ENCODE measurements at regions not wholly inside any gene's neighbourhood (a gene's known extent, or its start where the extent isn't known, plus 50 kb on each side); places are given as distances from the start of the nearest gene placed in this dataset.

GRCh38 chr7:19920705-19921104 is 147.3 kb upstream of the TMEM196 start:
- DNase-seq (ENCODE audit: low read depth) (no peak), FAIRE-seq (no peak)
- TF ChIP-seq CTCF (IDR thresholded peaks at IDR 0.05; ENCODE audit: insufficient read depth, low read depth, low read length), result no peak
- no peak for TF ChIP-seq EZH2 (IDR thresholded peaks at IDR 0.05; ENCODE audit: insufficient read depth, low read length)
- no peaks in the 10 kb centered on the region for H3K36me3 ChIP-seq (ENCODE audit: insufficient read depth, low read length)
- H3K27ac ChIP-seq (ENCODE audit: low read depth, low read length), result no peak overlapping the region
- Mint-ChIP-seq H3K36me3 (ENCODE audit: low read depth, unreplicated experiment) (no peaks in the 10 kb centered on the region), H3K4me3 (ENCODE audit: unreplicated experiment) (no peak overlapping the region), H3K9me3 (ENCODE audit: unreplicated experiment) (no peaks in the 10 kb centered on the region), H3K27ac (ENCODE audit: unreplicated experiment) (no peak overlapping the region), H3K4me1 (ENCODE audit: low read depth, unreplicated experiment) (peaks cover 7% of the 10 kb centered on the region), H3K27me3 (ENCODE audit: low read depth, unreplicated experiment) (no peaks in the 10 kb centered on the region)
- no peaks in the 10 kb centered on the region for H4K20me1 ChIP-seq (ENCODE audit: insufficient read depth, low read length)
- no peaks in the 10 kb centered on the region for H3K4me1 ChIP-seq (ENCODE audit: insufficient read depth, low read length)
- no peak overlapping the region for H3K4me3 ChIP-seq (ENCODE audit: insufficient read depth, low read depth, low read length)
- H3K4me2 ChIP-seq (ENCODE audit: low read length), result no peak overlapping the region
- no peaks in the 10 kb centered on the region for H3K79me2 ChIP-seq (ENCODE audit: insufficient read depth, low read length)
- H2AFZ ChIP-seq (ENCODE audit: low read depth, low read length), result no peak overlapping the region
- no peak overlapping the region for H3K9ac ChIP-seq (ENCODE audit: low read length)
- no peaks in the 10 kb centered on the region for H3K27me3 ChIP-seq (ENCODE audit: insufficient read depth, low read length)
- no peaks in the 10 kb centered on the region for H3K9me3 ChIP-seq (ENCODE audit: insufficient read depth, low read depth, low read length)

- H2AFZ ChIP-seq (ENCODE audit: low read depth, low read length), result no peak overlapping the region
Measured at GRCh38 chr7:19920166-19920565, 146.7 kb upstream of the TMEM196 start.

More at GRCh38 chr7:19920166-19920565, 146.7 kb upstream of the TMEM196 start:
- H3K27me3 ChIP-seq (ENCODE audit: insufficient read depth, low read length), result no peaks in the 10 kb centered on the region
- H3K9ac ChIP-seq (ENCODE audit: low read length), result no peak overlapping the region
- no peak overlapping the region for H3K27ac ChIP-seq (ENCODE audit: low read depth, low read length)
- H3K9me3 ChIP-seq (ENCODE audit: insufficient read depth, low read depth, low read length), result no peaks in the 10 kb centered on the region
- no peaks in the 10 kb centered on the region for H3K79me2 ChIP-seq (ENCODE audit: insufficient read depth, low read length)
- peaks cover 12% of the 10 kb centered on the region for H3K4me1 Mint-ChIP-seq (ENCODE audit: low read depth, unreplicated experiment)
- H3K4me3 Mint-ChIP-seq (ENCODE audit: unreplicated experiment), result no peak overlapping the region
- no peak overlapping the region for H3K27ac Mint-ChIP-seq (ENCODE audit: unreplicated experiment)
- no peak overlapping the region for H3K4me3 ChIP-seq (ENCODE audit: insufficient read depth, low read depth, low read length)
- no peaks in the 10 kb centered on the region for H3K36me3 ChIP-seq (ENCODE audit: insufficient read depth, low read length)
- H4K20me1 ChIP-seq (ENCODE audit: insufficient read depth, low read length), result no peaks in the 10 kb centered on the region
- peak overlapping the region; percentile 1 for H3K4me2 ChIP-seq (ENCODE audit: low read length)
- peak; percentile 88 for DNase-seq (ENCODE audit: low read depth)
- FAIRE-seq, result no peak
- H3K27me3 Mint-ChIP-seq (ENCODE audit: low read depth, unreplicated experiment), result no peaks in the 10 kb centered on the region
- H3K9me3 Mint-ChIP-seq (ENCODE audit: unreplicated experiment), result no peaks in the 10 kb centered on the region
- no peaks in the 10 kb centered on the region for H3K36me3 Mint-ChIP-seq (ENCODE audit: low read depth, unreplicated experiment)
- TF ChIP-seq CTCF (IDR thresholded peaks at IDR 0.05; ENCODE audit: insufficient read depth, low read depth, low read length) (no peak), EZH2 (IDR thresholded peaks at IDR 0.05; ENCODE audit: insufficient read depth, low read length) (no peak)
- H3K4me1 ChIP-seq (ENCODE audit: insufficient read depth, low read length), result no peaks in the 10 kb centered on the region

Data from astrocyte (in vitro differentiated cells and primary cell).